ENCODE measurements at regions not wholly inside any gene's neighbourhood (a gene's known extent, or its start where the extent isn't known, plus 50 kb on each side); places are given as distances from the start of the nearest gene placed in this dataset.

DNA sequence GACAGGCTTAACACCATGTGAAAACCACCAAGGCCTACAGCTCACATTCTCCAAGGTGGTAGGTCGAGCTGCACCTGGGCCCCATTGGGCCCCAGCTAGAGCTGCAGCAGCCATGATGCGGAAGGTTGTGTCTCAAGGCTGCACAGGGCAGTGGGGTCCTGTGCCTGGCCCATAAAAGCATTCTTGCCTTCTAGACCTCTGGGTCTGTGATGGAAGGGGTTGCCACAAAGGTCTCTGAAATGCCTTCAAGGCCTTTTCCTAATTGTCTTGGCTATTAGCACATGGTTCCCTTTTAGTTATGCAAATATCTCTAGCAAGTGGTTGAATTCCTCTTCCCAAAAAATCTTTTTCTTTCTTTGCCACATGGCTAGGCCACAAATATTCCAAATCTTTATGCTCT, 52.5 kb upstream of the C11orf58 start:
- DNase-seq: no peak

DNA sequence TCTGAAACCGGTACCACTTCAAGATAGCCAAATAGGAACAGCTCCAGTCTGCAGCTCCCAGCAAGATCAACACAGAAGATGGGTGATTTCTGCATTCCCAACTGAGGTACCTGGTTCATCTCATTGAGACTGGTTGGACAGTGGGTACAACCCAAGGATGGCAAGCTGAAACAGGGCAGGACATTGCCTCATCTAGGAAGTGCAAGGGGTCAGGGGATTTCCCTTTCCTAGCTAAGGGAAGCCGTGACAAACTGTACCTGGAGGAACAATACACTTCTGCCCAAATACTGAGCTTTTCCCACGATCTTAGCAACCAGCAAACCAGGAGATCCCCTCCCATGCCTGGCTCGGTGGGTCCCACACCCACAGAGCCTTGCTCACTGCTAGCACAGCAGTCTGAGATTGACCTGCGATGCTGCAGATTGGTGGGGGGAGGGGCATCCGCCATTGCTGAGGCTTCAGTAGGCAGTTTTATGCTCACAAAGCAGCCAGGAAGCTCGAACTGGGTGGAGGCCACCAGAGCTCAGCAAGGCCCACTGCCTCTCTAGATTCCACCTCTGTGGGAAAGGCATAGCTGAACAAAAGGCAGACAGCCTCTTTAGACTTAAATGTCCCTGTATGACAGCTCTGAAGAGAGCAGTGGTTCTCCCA, 59.9 kb upstream of the C11orf58 start:
- no peak for DNase-seq

DNA sequence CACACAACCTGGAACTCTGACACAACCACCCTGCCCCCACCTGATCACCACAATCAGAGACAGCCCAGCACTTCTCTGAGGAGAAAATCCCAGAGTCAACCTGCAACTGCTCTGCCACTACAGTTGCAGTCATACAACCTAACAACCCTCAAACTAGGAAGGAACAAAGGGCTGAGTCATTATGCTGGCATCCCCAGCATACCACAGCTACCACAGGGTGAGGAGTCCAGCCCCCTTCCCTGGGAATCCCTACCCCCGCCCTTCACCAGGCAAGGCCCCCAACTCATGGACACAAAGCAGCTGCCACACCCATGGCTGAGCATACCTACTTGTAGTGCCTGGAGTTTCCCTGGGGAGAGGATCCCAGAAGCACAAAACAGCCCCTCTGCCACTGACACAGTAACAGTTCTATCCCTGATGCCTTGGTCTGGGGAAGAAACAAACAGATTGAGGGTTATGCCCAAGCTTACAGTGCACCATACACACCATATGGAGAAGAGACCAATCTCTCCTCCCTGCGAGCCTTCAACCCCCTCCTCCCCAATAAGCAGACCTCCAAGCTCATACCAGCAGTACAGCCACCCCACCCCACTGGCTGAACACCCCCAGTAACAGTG, 68.5 kb upstream of the C11orf58 start:
- DNase-seq: no peak

DNA sequence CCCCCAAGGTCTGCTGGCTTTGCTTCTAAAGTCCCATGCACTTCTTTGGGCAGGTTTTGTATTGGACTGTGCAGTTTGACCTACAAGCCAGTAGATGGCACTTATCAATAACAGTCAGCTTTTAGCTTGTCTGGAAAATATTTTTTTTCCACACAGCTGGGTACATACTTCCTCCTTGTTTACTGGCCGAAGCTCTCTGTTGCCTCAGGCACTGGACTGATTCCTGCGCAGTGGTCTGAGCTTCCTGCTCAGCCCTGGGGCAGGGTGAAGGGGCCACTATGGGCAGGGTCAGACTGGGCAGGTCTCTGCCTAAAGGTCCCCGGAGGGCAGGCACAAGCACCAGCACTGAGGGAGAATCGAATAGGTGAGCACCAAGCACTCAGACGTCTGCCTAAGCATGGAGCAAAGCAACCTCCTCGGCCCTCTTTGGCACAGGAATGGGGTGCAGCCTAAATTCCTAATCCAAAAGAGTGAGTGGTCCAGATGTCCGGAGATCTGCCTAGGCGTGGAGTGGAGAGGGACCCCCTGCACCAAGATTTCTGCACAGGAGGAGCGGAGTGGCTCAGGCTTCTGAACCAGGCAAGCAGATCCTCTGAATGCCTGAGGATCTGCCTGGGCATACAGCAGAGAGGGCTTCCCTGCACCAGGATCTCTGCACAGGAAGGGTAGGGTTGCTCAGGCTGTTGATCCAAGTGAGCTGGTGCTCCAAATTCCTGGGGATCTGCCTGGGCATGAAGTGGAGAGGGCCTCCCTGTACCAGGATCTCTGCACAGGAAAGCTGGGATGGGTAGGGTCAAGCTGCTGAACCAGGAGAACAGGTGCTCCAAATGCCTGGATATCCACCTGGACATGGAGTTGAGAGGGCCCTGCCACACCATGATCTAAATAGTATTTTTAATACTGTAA, 105.9 kb upstream of the C11orf58 start:
- no peak for DNase-seq

DNA sequence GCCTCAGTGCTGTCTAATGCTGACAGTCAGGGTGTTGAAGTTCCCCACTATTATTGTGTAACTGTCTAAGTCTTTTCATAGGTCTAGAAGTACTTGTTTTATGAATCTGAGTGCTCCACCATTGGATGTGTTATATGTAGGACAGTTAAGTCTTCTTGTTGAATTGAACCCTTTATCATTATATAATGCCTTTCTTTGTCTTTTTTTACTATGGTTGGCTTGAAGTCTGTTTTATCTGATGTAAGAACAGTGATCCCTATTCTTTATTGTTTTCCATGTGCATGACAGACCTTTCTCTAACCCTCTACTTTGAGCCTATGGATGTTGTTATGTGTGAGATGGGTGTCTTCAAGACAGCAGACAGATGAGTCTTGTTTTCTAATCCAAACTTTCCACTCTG, 107.8 kb upstream of the C11orf58 start:
- DNase-seq: no peak

DNA sequence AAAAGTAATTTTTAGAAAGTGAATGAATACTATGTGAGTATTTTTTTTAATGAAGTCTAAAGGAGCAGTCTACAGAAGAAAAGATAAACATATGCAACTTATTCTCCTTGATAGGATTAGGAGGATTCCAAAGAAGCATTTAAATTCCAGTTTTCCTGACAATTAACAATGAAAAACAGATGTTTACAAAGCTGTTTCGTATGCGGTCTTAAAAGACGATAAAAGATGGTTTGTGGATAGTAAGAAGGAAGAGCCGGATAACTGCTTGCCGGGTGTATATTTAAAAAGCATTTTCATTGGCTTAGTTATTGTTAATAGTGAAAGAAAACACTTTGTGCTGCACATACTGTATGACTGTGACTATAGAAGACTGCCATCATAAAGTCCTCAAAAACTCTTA, 120.0 kb upstream of the C11orf58 start:
- no peak for DNase-seq

DNA sequence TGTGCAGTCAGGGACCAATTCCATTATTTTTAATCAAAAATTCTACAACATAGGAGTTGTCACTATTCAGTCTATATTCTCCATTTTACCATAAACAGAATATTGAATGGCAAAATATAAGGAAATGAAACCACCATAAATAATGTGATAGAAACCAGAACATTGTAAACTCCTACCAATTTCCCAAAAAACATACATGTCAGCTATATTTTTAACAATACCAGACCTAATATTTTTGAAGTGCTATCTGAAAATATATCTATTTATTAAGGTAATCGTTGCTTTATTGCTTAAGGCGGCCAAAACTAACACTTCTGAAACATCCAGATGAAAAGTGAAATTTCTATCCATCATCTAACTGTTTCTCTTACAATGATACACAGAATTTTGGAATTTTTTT, 123.0 kb upstream of the C11orf58 start:
- DNase-seq: no peak

DNA sequence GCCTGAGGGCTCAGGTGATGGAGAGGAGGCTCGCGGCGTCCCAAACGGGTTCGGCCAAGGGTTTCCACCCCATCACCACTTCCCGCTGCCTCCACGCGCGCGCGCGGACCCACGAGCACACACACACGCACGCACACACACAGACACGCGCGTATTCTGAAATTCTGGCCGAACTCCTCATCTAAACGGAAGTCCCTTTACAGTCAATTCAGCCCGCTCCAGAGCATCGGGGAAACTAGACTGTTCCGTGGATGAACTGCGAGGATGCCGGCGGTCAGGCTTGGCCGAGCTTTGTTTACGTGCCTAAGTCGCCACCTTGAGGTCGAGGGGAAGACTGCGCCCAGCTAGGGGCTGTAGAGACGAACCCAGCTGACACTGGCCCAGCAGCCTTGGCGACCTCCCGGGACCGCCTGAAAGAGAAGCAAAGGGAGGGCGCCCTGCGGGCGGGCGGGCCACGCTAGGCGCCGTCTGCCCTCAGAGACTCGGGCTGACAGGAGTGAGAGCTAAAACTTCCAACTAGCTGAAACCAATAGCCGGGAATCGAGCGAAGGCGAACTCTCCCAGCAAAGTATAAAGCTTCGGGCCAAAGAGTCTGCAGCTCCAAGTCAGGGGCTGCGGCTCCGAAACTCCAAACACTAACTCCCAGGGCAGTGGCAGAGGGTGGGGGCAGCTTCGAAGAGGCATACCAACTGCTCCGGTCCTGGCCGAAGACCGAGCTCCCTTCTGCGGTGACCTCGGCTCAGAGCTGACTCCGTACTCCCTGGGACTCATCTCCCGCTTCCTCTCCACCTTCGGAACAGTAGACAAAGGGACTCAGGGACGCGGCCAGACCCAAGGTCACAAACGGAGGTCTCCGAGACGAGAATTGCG, 124.7 kb upstream of the C11orf58 start:
- peak in 55 of 58 donors; percentile 50 to 90 (median 77) for DNase-seq

DNA sequence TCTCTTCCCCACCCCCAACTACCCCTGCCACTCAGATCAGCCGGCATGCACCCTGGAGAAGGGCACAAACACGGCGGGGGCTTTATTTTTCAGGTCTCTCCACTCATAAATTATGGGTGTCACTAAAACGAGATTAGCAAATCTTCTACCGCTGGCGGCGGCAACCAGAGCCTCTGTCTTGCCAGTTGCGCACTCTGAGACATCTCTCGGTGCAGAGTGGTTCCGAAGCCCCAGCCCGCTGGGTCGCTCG, 125.3 kb upstream of the C11orf58 start:
- peak in 4 of 58 donors; percentile 25 to 62 (median 48) for DNase-seq

DNA sequence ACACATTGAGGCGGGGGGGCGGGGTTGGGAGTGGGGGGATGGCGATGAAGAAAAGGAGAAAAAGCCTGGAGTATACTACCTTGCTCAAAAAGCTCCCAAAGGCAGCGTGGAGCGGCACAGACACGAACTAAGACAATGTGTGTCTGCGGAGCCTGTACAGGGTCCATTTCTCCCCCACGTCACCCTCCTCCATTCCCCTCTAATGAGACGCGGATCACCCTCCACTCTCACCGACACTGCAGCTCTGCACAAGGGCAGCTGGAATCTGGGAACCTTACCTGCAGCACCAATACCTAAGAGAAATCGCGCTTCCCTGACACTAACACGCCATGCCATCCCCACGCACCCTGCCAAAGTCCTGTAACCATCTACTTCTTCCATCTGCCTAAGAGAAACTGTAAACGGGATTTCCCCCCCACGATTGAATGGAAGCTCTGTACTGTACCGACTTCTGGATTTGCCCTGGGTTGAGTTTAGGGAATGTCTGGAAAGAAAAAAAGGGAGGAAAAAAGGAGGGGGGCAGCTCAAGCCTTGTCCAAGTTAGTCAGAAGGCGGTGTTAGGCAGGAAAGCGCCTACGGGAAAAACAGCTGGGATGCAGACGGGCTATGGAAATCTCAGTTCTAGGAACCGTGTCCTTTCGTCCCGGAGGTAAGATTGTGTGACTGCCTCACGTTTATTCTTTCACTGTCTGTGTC, 125.7 kb upstream of the C11orf58 start:
- DNase-seq: no peak

DNA sequence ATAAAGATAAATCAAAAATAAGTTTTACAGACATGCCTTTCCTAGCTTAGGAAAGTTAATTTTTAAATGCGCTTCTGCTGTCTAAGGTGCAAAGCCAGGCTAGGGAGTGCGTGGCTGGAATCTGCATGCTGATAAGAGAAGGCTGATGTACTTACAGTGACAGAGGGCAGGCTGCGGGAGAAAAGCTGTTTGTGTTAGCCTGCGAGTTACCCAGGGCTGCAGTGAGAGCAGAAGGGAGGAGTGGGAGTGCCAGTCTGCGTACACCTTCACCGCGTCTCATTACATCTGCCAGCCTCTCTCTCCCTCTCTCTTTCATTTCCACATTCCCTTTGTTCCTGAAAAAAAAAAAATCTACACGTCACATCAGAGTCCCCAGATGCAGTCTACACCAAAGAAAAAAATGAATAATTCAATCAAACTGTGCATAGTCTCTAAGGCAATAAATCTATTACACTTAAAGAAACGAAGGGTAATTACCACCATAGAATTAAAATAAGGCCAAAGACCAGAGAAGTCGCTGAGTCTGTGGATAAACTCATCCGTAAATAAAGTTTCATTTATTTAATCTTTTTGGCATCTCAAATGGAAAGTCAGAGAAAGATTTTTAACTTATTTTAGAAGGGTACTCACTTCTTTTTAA, 126.4 kb upstream of the C11orf58 start:
- DNase-seq: peak in 2 of 58 donors; percentile 3

DNA sequence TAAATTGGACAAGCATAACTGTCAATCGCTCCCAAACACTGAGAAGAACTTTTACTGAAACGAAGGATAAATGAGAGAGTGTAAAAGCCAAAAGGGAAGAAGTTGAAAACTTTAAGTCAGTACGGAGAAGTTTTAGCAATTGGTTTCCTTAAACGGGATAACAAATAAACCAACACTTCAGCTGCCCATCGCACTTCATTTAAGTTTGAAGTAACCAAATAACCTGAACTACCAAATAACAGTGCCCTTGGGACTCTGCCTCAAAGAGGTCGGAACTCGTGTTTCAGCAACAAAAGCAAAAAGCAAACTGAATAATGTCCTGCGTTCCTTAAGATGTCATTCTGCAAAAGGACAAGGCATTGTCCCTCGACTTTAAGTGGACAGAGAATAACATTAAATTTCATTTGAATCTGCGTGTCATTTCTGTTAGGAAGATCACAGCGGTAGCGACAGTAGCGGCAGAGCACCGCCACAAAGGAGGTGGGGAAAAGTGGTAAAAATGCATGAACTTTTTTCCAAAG, 127.0 kb upstream of the C11orf58 start:
- DNase-seq: no peak

DNA sequence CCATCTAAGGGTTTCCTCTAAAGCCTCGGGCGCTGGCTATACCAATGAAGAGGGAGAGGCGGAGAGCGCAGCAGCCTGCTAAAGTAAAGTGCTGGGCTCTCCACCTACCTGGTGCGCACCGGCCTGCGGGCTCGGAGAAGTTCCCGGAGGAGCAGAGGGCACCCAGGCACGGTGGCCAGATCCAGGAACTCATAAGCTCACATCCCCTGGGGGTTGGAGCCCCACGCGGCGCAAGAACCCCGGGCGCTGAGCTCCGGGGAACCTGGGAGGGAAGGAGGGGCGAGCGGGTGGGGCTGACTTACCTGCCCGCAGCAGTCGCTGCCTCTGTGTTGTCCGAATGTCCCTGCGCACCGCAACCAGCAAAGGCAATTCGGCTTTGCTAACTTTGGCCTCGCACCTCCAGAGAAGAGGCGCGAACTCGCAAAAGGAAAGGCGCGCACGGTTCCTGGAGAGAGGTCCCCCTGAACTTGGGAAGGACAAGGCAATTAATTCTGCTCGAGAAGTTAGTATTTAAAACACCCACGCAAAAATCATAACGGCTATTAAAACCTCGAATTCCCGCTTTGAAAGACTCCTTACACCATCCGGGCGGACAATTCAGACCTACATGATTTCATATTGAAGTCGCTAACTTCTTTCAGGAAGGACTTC, 127.6 kb upstream of the C11orf58 start:
- no peak for DNase-seq

DNA sequence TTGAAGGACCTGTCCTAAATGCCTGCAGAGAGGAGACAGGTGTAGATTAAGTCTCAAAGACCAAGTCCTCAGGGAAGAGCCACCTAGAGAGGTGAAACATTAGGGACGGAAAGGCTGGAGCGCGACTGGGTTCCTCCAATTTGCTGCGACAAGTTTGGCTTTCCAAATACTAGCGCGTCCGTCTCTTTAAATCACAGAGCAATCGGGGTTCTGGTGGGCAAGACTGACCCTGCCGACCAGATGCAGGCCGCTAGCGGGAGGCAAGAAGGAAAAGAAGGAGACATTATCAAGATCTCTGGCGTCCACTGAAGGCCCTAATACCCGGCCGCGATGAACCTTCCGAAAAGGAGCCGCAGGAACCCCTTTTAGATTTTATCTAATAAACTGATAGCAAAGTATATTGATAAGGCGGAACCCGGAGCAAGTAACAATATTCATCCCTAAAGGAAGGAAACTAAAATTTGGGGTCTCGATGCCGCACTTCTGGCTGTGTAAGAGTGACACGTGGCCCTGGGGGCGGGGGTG, 128.2 kb upstream of the C11orf58 start:
- no peak for DNase-seq

DNA sequence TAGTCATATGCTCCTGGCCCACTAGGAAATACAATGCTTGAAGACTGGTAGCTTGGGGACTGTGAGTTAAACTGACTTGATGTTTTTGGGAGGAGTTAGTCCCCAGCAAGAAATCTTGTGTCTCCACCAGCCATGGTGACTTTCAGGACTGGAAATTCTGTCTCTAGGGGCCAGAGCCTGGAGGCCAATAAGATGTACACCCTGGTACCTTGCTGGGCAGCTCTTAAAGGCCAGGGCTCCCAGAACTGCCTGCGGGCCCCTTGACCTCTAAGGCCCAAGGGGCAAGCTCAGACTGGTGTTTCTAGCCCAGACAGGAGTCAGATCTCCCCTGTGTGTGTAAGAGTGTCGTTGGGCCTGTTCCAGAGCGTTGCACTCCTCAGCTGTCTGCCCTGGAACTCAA, 128.7 kb upstream of the C11orf58 start:
- DNase-seq: no peak

DNA sequence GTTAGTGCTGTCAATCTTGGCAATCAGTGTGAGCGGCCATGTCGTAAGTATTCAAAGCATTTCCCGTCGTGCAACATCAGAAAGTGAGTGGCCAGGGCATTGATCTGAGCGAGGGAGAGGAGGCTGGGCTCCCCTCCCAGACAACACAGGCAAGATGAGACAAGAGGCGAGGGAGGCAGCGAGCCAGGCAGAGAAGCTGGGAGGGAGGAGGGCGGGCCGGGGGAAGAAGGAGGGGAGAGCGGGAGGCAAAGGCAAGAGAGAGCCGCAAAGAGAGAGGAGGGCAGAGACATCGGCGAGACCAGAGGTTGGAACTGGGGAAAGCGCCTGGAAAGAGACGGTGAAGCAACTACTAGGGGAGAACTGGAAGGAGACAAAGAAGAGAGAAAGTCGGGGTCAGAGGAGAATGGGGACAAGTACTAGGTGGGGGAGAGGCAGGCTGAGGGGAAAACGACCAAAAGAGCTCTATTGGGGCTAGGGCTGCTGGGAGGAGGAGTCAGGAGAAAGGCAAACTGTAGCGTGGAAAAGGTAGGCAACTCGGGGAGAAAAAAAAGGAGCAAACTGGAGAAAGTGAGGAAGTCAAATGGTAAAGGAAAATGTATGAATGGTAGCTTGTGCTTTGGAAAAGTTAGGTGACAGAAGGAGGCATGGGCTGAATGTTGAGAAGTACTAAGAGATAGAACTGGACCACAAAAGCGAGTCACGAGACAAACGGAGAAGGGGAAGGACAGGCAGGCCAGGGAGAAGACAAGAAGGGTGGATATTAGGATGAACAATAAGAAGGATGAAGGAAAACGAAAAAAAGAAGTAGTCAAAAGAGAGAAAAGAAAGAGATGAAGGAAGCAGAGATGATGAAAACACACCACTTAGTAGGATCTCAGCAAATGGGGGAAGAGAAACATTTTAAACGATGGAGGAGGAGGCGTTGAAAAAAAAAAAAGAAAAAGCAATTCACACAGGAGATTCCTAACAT, 130.5 kb upstream of the C11orf58 start:
- peak in 41 of 58 donors; percentile 25 to 85 (median 60) for DNase-seq

DNA sequence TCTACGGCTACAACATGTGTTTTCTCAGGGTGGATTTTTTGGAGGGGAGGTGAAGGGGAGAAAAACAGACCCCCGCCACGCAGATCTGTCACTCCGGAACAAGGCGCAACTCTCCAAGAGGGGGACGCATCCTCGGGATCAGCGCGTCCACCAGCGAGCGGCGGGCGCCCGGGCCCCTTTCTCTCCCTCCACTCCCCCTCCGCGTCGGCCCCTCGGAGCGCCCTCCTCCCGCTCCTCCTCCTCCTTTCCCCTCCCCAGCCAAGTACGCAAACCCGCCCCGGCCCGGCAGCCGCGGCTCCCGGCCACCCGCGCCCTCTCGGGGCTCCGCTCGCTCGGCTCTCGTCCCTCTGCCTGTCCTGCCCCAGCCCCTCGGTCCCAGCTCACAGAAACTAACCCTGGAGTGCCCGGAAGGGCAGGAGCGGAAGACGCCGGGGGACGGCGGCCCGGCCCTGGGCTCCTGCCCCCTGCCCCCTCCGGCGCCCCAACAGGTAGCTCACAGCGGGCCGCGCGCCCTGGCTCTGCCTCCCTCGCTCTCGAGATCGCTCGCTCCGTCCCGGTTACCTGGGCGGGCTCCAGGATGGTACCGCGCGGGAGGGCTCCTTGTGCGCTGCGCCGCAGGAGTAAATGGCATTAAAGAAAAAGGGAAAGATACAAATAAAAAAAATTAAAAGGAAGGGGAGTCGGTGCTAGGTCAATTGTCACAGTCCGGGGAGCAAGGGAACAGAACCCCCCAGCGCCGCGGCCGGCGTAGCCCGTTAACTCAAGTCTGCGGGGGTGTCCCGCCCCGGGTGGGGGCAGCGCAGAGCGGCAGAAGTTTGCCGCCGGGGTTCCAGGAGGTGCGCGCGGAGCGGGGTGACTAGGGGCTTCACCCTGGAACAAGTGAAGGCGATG, 131.4 kb upstream of the C11orf58 start:
- peak in 27 of 58 donors; percentile 16 to 73 (median 44) for DNase-seq

All from anterior cingulate cortex (tissue), 58 donors.